Pancreas (tissue), 10 donors: ENCODE measurements at regions not wholly inside any gene's neighbourhood (a gene's known extent, or its start where the extent isn't known, plus 50 kb on each side); places are given as distances from the start of the nearest gene placed in this dataset.

Source experiments
- ATAC-seq, 4 donors: fragments of 200-7000 bp; cut with Tn5 transposase; one replicate each; pipeline versions ENCODE4 v1.8.0 to v1.9.1; 2020; ENCODE audit warnings: mild to moderate bottlenecking in 4 of 4, moderate library complexity in 4 of 4
- DNase-seq, 6 donors: peaks; one replicate each; pipeline ENCODE4 v3.0.0-alpha.2; 2020
- FAIRE-seq: peaks from 2 replicates; lab custom pipeline; 2012; peaks lifted over from hg19 to GRCh38; lab: Jason Lieb, UNC
- H3K27ac ChIP-seq, 4 donors: fragments of 200-600 bp; sonication (generic); 1 replicate in 3 of 4; 2 replicates in 1 of 4; pipeline versions ENCODE4 v1.5.0 to v1.8.0; 2020
- H3K27me3 ChIP-seq, 4 donors: fragments of 200-600 bp; one replicate each; pipeline ENCODE4 v1.8.0; 2021
- H3K36me3 ChIP-seq, 3 donors: fragments of 200-600 bp; sonication (generic) in 1 of 3; one replicate each; pipeline versions ENCODE4 v1.5.0 to v1.8.0; 2020 to 2021
- H3K4me1 ChIP-seq, 3 donors: fragments of 200-600 bp; one replicate each; pipeline ENCODE4 v1.8.0; 2021
- H3K4me3 ChIP-seq, 4 donors: fragments of 200-600 bp; sonication (generic) in 2 of 4; one replicate each; pipeline versions ENCODE4 v1.5.0 to v1.8.0; 2020 to 2021
- H3K9me3 ChIP-seq, 4 donors: fragments of 200-600 bp; one replicate each; pipeline ENCODE4 v1.8.0; 2021
- CTCF ChIP-seq, 4 donors: fragments of 200-600 bp; sonication (generic) in 3 of 4; IDR thresholded peaks; one replicate each; pipeline versions ENCODE4 v1.5.0 to v1.8.0; 2021; ENCODE audit warnings: antibody characterized with exemption in 4 of 4
- WGBS, 2 donors: extraction: QIAGEN DNeasy Blood & Tissue Kit; methylation state at CpG; one replicate each; pipeline ENCODE4 v1.1.7; 2013; 5-methylcytosine and 5-hydroxymethylcytosine counted together
- intact Hi-C, 3 donors: fragments of 100-400 bp; cut with DNase I; formaldehyde crosslinking; loops; one replicate each; pipeline versions ENCODE4 v1.11.1 to v1.14.2; 2022
- donor health status: healthy with polysubstance abuse.
- donor health status: DM: no; HTN: no; CAD: no; lungs with moderate emphysema.
- donor health status: DM: no; HTN: no; CAD: no.
- donor health status: control.
- donor health status: control.
- donor health status: Bipolar disorder and iron deficiency.
- donor health status: DM: yes; HTN: yes; CAD: no.
- donor health status: DM: no; HTN: no; CAD: no.
- donor health status: DM: no; HTN: no; CAD: no.
- donor health status: DM: yes; HTN: yes; CAD: no.

- intact Hi-C loops, result no loop called here
- no peak for FAIRE-seq
- no peak overlapping the region for H3K27ac ChIP-seq
These were observed 61.7 kb downstream of the NR2F1 start for GRCh38 chr5:93644760-93645159.

More at GRCh38 chr5:93644760-93645159, 61.7 kb downstream of the NR2F1 start:
- Histone ChIP-seq H3K27me3 (no peaks in the 10 kb centered on the region), H3K36me3 (no peaks in the 10 kb centered on the region), H3K9me3 (no peaks in the 10 kb centered on the region), H3K4me3 (no peak overlapping the region), H3K4me1 (no peaks in the 10 kb centered on the region)
- 49 to 59% methylated on average over 2 of the region's 2 CpGs for WGBS, 2 donors
- no peak for ATAC-seq
- no peak for DNase-seq
- TF ChIP-seq CTCF (IDR thresholded peaks at IDR 0.05), result no peak
